GM12878 (cell line): ENCODE measurements at regions not wholly inside any gene's neighbourhood (a gene's known extent, or its start where the extent isn't known, plus 50 kb on each side); places are given as distances from the start of the nearest gene placed in this dataset.

Source experiments
- CBX3 ChIP-seq: fragments of 200-600 bp; sonication (generic); IDR thresholded peaks from 2 replicates; pipeline ENCODE4 v1.6.1; 2016; ENCODE audit warnings: low read depth, borderline replicate concordance
- ESRRA ChIP-seq: IDR thresholded peaks from 2 replicates; pipeline ENCODE4 v1.6.1; 2012; ENCODE audit warnings: mild to moderate bottlenecking, low read length, improper control_type of control experiment
- EZH2 ChIP-seq: IDR thresholded peaks from 2 replicates; pipeline ENCODE4 v1.6.1; 2012; ENCODE audit warnings: low read depth, mild to moderate bottlenecking, control low read depth, inconsistent platforms, low read length, borderline replicate concordance; ENCODE audit not compliant: control insufficient read depth
- PAX5 ChIP-seq: IDR thresholded peaks from 2 replicates; pipeline ENCODE4 v1.6.1; 2011; ENCODE audit warnings: low read depth, low read length, borderline replicate concordance
- POLR2A ChIP-seq: IDR thresholded peaks from 2 replicates; pipeline ENCODE4 v1.6.1; 2011; ENCODE audit warnings: low read depth, mild to moderate bottlenecking, low read length
- POLR2AphosphoS5 ChIP-seq: IDR thresholded peaks from 2 replicates; pipeline ENCODE4 v1.6.1; 2011; ENCODE audit warnings: mild to moderate bottlenecking, low read length, inconsistent platforms
- RAD21 ChIP-seq: IDR thresholded peaks from 2 replicates; pipeline ENCODE4 v1.6.1; 2011; ENCODE audit warnings: mild to moderate bottlenecking, low read depth, low read length, moderate library complexity; ENCODE audit not compliant: insufficient read depth
- SMAD5 ChIP-seq: IDR thresholded peaks from 2 replicates; pipeline ENCODE4 v1.6.1; 2016; ENCODE audit warnings: antibody characterized with exemption, low read depth
- SP1 ChIP-seq: IDR thresholded peaks from one replicate; pipeline ENCODE4 v1.6.1; 2011; ENCODE audit warnings: low read depth, low read length
- ZBTB33 ChIP-seq: fragments of 450-650 bp; IDR thresholded peaks from 2 replicates; pipeline ENCODE4 v1.6.1; 2017; ENCODE audit warnings: mild to moderate bottlenecking
- TF ChIP-seq, protein P1 (sequence below): fragments of 150-350 bp; IDR thresholded peaks from 2 replicates; pipeline ENCODE4 v1.6.1; 2016; ENCODE audit warnings: low read depth, low read length
- TF ChIP-seq, protein P2 (sequence below), 3 experiments: IDR thresholded peaks in 2 of 3; conservative IDR thresholded peaks in 1 of 3; 2 replicates each; pipeline ENCODE4 v1.5.1; 2011; ENCODE audit warnings: low read depth in 3 of 3, low read length in 3 of 3, mild to moderate bottlenecking in 3 of 3, control low read depth in 2 of 3, moderate library complexity in 2 of 3, inconsistent platforms in 1 of 3, mixed read lengths in 1 of 3; ENCODE audit not compliant: control insufficient read depth in 2 of 3, insufficient read depth in 1 of 3; ENCODE audit errors: extremely low read depth in 1 of 3

DNA sequence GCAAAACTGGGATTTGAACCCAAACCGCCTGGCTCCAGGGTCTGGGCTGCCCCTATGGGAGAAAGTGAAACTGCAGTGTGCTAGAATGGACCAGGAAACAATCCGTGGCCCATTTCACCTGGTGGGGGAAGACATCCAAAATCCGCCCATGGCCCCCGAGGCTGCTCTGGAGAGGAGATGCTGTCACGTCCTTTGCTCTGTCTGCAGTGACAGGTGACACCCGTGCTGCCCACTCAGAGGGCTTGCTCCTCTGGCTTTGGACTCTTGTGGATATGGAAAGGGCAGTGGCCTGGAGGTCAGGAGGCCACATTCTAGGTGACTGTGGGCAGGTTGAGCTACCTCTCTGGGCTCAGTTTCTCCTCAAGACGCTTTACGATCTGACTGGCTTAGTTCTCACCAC is 151.2 kb upstream of the GPR26 start:
- TF ChIP-seq RAD21 = no peak
- no peak for TF ChIP-seq EZH2
- TF ChIP-seq, protein P1, sequence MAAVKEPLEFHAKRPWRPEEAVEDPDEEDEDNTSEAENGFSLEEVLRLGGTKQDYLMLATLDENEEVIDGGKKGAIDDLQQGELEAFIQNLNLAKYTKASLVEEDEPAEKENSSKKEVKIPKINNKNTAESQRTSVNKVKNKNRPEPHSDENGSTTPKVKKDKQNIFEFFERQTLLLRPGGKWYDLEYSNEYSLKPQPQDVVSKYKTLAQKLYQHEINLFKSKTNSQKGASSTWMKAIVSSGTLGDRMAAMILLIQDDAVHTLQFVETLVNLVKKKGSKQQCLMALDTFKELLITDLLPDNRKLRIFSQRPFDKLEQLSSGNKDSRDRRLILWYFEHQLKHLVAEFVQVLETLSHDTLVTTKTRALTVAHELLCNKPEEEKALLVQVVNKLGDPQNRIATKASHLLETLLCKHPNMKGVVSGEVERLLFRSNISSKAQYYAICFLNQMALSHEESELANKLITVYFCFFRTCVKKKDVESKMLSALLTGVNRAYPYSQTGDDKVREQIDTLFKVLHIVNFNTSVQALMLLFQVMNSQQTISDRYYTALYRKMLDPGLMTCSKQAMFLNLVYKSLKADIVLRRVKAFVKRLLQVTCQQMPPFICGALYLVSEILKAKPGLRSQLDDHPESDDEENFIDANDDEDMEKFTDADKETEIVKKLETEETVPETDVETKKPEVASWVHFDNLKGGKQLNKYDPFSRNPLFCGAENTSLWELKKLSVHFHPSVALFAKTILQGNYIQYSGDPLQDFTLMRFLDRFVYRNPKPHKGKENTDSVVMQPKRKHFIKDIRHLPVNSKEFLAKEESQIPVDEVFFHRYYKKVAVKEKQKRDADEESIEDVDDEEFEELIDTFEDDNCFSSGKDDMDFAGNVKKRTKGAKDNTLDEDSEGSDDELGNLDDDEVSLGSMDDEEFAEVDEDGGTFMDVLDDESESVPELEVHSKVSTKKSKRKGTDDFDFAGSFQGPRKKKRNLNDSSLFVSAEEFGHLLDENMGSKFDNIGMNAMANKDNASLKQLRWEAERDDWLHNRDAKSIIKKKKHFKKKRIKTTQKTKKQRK = no peak
- TF ChIP-seq POLR2A = no peak
- no peak for TF ChIP-seq PAX5
- no peak for TF ChIP-seq SMAD5
- TF ChIP-seq SP1 = no peak
- no peak for TF ChIP-seq POLR2AphosphoS5
- no peak for TF ChIP-seq ESRRA
- no peak for TF ChIP-seq ZBTB33
- no peak for TF ChIP-seq CBX3
- TF ChIP-seq, protein P2, sequence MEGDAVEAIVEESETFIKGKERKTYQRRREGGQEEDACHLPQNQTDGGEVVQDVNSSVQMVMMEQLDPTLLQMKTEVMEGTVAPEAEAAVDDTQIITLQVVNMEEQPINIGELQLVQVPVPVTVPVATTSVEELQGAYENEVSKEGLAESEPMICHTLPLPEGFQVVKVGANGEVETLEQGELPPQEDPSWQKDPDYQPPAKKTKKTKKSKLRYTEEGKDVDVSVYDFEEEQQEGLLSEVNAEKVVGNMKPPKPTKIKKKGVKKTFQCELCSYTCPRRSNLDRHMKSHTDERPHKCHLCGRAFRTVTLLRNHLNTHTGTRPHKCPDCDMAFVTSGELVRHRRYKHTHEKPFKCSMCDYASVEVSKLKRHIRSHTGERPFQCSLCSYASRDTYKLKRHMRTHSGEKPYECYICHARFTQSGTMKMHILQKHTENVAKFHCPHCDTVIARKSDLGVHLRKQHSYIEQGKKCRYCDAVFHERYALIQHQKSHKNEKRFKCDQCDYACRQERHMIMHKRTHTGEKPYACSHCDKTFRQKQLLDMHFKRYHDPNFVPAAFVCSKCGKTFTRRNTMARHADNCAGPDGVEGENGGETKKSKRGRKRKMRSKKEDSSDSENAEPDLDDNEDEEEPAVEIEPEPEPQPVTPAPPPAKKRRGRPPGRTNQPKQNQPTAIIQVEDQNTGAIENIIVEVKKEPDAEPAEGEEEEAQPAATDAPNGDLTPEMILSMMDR (IDR thresholded peaks at IDR 0.05 in 2 of 3, conservative IDR thresholded peaks at IDR 0.05 in 1 of 3; ENCODE audit: control insufficient read depth in 2 of 3, extremely low read depth in 1 of 3, insufficient read depth in 1 of 3, low read depth in 3 of 3, low read length in 3 of 3) = no peak
